HEK293 (cell line): ENCODE measurements at regions not wholly inside any gene's neighbourhood (a gene's known extent, or its start where the extent isn't known, plus 50 kb on each side); places are given as distances from the start of the nearest gene placed in this dataset.

Experiments used
- KLF16 ChIP-seq: fragments of 450-650 bp; formaldehyde crosslinking; IDR thresholded peaks from 2 replicates; pipeline ENCODE4 v1.5.1; 2017; ENCODE audit warnings: missing biosample characterization, missing genetic modification characterization
- TF ChIP-seq, protein P1 (sequence below): fragments of 450-650 bp; formaldehyde crosslinking; IDR thresholded peaks from 2 replicates; pipeline ENCODE4 v1.5.1; 2016; ENCODE audit warnings: missing biosample characterization, missing genetic modification characterization

DNA sequence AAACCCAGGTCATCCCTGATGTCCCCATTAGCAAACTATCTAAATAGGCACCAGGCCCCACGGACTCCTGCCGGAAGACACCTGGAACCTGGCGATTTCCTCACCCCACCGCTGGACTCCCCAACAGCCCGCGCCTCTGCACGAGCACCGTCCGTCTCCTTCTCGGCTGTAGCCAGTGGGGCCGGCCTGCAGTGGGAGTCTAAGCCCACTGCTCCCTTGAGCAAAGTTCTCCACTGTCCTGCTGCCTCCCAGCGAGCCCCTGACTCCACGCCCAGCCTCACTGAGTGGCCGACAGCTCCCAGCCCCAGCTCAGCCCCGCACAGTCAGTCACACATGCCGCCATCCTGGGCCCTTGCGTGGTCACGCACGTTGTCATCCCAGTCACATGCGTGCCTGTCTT, 211.3 kb upstream of the PPP2R2D start:
- TF ChIP-seq, protein P1, sequence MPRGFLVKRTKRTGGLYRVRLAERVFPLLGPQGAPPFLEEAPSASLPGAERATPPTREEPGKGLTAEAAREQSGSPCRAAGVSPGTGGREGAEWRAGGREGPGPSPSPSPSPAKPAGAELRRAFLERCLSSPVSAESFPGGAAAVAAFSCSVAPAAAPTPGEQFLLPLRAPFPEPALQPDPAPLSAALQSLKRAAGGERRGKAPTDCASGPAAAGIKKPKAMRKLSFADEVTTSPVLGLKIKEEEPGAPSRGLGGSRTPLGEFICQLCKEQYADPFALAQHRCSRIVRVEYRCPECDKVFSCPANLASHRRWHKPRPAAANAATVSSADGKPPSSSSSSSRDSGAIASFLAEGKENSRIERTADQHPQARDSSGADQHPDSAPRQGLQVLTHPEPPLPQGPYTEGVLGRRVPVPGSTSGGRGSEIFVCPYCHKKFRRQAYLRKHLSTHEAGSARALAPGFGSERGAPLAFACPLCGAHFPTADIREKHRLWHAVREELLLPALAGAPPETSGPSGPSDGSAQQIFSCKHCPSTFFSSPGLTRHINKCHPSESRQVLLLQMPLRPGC (tag by site-specific recombination) = no peak
- no peak for TF ChIP-seq KLF16 (tag by site-specific recombination)
